ENCODE measurements at regions not wholly inside any gene's neighbourhood (a gene's known extent, or its start where the extent isn't known, plus 50 kb on each side); places are given as distances from the start of the nearest gene placed in this dataset.
"Not testable (repeated sequence)": the region's sequence is repeated elsewhere in the genome, so short reads cannot be mapped to it uniquely, and the experiment has no call there.

GRCh38 chr1:80288750-80289149 is 1282.2 kb upstream of the ADGRL4 start:
- TF ChIP-seq MAFK (IDR thresholded peaks at IDR 0.05; ENCODE audit: low read depth, low read length); SIN3A (conservative IDR thresholded peaks at IDR 0.05 in 1 of 2, IDR thresholded peaks at IDR 0.05 in 1 of 2; ENCODE audit: low read depth in 1 of 2, low read length in 2 of 2): not testable (repeated sequence)

All from H1 (cell line).